ENCODE measurements at regions not wholly inside any gene's neighbourhood (a gene's known extent, or its start where the extent isn't known, plus 50 kb on each side); places are given as distances from the start of the nearest gene placed in this dataset.
"Not testable (repeated sequence)": the region's sequence is repeated elsewhere in the genome, so short reads cannot be mapped to it uniquely, and the experiment has no call there.

DNA sequence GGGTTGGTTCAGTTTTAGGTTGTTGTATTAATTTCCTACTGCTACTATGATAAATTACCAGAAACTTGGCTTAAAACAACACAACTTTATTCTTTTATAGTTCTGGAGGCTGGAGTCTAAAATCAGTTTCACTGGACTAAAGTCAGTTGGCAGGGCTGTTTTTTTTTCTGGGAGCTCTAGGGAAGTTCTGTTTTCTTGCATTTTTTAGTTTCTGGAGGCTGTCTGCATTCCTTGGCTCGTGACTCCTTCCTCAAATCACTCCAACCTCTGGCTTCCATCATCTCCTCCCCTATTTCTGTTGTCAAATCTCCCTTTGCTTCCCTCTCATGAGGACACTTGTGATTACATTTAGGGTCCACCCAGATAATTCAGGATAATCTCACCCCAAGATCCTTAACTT lies 51.3 kb upstream of the SUB1 start:
- CTCF ChIA-PET = interaction anchor here (0.8 kb wide), 1 partner anchor 56 kb away, joined by 4 read pairs; no protein-coding TSS in a partner anchor
- POLR2A ChIA-PET = interaction anchor here (1.7 kb wide), 1 partner anchor 8 kb away, joined by 8 read pairs; no protein-coding TSS in a partner anchor

DNA sequence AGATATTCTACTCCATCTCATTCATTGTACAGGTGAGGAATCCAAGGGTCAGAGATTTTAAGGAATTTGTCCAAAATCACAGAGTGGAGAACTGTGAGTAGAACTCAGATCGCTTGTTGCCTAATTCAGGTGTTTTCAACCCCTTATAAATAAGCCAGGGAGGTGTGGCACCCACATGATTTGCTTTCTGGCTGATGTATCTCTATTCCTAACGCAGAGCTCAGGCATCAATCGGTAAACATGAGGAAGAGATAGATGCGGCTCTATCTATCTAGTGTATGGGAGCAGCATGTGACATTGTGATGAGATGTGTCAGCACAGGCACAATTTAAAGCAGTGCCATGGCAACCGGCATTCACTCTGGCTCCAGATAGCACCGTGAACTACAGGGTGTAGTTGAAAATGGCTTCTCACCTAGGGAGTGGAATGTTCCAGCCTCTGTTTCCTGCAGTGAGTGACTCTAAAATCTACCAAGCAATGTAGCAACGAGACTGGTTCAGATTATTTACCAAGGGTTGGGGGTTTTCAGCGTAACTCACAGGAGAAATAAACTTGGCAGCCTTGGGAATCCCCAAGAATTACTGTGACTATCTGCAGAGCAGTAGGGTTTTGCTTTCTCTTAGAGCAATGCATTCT lies 53.4 kb upstream of the SUB1 start:
- CTCF ChIA-PET = interaction anchor here (0.8 to 1.8 kb wide), 5 partner anchors 10 to 58 kb away, joined by 3 to 10 read pairs (median 3); no protein-coding TSS in a partner anchor
- POLR2A ChIA-PET = interaction anchor here (0.7 to 1.3 kb wide), 6 partner anchors 50 to 89 kb away, joined by 3 to 8 read pairs (median 5); partner anchors contain the start of genes SUB1 and ZFR

DNA sequence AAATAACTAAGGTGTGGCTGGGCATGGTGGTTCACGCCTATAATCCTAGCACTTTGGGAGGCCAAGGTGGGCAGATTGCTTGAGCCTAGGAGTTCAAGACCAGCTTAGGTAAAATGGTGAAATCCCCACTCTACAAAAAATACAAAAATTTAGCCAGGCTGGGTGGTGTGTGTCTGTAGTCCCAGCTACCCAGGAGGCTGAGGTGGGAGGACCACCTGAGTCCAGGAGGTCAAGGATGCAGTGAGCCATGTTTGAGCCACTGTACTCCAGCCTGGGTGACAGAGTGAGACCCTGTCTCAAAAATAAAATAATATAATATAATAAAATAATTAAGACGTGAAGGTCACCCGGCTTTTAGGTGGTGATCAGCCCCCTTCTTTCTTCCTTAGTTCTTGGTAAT lies 58.0 kb upstream of the SUB1 start:
- POLR2A ChIA-PET, CTCF ChIA-PET: not testable (repeated sequence)

DNA sequence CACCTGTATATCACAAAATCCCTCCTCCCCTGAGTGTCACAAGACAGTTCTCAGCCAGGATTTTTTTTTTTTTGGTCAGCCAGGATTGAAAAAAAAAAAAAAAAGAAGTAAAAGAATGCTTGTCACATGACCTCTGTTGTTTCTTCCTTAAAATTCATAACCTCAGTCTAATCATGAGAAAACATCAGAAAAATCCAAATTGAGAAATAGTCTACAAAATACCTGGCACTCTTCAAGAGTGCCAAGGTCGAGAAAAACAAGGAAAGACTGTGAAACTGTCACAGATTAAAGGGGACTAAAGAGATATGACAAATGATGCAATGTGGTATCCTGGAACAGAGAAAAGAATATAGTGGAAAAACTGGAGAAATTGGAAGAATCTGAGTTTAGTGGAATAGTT lies 58.5 kb upstream of the SUB1 start:
- CTCF ChIA-PET = no interaction called here
- POLR2A ChIA-PET = no interaction called here

DNA sequence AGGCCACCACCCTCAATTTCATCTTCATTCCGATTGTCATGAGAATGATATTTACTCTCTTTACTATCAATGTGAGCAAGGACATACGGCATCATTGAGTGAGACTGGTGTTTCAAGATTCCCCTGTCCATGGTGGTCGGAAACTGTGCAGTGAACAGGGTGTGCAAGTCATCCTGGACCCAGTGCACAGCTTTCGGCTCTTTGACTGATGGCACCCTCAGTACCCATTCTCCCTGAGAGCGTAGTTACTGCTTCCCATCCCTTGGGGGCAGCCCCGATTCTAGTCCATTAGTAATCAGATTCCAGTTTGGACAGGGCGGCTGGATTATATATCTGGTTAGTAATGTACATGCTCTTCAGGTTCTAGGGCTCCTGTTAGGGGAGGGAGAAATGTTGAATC lies 61.7 kb upstream of the SUB1 start:
- POLR2A ChIA-PET = no interaction called here
- CTCF ChIA-PET = no interaction called here

DNA sequence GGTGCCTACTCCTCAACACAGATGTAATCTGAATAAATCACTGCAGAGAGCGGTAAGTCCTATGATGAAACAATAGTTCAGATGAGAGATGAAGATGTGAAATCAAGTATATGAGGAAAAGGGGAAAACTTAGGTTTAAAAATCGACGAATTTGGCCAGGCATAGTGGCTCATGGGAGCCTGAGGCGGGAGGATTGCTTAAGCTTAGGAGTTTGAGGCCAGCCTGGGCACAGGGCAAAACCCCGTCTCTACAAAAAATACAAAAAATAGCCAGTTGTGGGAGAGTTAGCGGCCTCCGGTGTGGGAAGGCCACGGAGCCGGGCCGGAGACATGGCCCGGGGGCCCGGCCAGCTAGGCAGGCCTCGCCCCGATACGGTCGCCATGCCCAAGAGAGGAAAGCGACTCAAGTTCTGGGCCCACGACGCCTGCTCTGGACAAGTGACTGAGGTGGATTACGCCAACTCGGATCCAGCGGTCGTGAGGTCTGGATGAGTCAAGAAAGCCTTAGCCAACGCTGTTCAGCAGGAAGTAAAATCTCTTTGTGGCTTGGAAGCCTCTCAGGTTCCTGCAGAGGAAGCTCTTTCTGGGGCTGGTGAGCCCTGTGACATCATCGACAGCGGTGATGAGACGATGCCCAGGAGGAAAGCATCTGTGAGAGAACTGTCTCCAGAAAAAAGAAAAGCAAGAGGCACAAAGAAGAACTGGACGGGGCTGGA lies 62.8 kb upstream of the SUB1 start:
- ChIA-PET POLR2A (no interaction called here), CTCF (interaction anchor here (1.5 kb wide), 1 partner anchor 28 kb away, joined by 3 read pairs; no protein-coding TSS in a partner anchor)

DNA sequence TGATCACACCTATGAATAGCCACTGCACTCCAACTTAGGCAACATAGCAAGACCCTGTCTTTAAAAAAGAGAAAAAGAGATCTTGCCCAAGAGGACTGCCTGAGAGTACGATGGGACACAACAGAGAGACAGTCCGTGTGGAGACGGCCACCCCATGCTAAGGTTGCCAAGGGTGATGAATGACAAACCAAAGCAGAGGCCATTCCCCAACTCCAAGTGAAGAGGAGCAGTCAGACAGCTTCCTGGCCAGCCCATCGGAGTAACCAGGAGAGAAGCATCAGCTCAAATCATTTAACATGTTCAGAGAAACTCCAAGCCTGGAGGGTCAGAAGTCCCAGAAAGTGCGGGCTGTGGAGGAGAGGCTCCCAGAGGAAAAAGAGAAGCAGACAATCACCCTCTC lies 63.9 kb upstream of the SUB1 start:
- CTCF ChIA-PET = interaction anchor here (1.5 kb wide), 1 partner anchor 27 kb away, joined by 3 read pairs; no protein-coding TSS in a partner anchor

DNA sequence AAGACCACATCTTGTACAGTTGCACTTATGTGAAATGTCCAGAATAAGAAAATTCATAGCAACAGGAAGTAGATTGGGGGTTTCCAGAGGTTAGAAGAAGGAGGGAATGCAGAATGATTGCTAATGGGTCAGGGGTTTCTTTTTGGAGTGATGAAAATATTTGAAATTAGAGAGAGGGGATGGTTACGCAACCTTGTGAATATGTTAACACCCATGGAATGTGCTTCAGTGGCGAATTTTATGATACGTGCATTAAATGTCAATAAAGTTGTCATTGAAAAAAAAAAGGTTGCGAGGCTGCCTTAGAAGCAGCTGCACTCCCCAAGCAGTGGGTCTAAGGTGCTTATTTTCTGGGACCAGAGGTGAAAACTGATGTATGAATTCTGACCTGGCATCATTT lies 64.4 kb upstream of the SUB1 start:
- CTCF ChIA-PET = interaction anchor here (1.5 kb wide), 1 partner anchor 27 kb away, joined by 3 read pairs; no protein-coding TSS in a partner anchor

More for the DNA sequence above, 63.9 kb upstream of the SUB1 start:
- POLR2A ChIA-PET = no interaction called here

DNA sequence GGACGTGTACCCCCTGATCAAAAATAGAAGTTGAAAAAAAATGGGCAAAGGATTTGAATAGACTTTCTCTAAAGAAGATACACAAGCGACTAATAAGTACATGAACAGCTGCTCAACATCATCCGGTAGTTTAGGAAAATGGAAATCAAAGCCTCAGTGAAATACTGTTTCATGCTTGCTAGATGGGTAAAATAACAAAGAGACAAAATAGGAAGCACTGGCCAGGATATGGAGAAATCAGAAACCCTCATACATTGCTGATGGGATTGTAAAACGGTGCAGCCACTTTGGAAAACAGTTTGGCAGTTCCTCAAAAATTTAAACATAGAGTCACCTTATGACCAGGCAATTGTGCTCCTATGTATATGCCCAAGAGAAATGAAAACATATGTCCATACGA lies 65.0 kb upstream of the SUB1 start:
- ChIA-PET POLR2A (no interaction called here), CTCF (no interaction called here)

More for the DNA sequence above, 64.4 kb upstream of the SUB1 start:
- POLR2A ChIA-PET = no interaction called here

DNA sequence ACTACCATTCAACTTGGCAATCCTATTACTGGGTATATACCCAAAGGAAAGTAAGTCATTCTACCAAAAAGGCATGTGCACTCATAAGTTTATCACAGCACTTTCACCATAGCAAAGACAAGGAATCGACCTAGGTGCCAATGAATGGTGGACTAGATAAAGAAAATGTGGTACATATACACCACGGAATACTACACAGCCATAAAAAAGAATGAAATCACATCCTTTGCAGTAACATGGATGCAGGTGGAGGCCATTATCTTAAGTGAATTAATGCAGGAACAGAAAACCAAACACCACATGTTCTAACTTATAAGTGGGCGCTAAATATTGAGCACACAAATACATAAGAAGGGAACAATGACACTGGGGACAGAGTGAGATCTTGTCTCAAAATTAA lies 65.8 kb upstream of the SUB1 start:
- CTCF ChIA-PET = no interaction called here
- POLR2A ChIA-PET = interaction anchor here (0.7 kb wide), 1 partner anchor 23 kb away, joined by 5 read pairs; no protein-coding TSS in a partner anchor

DNA sequence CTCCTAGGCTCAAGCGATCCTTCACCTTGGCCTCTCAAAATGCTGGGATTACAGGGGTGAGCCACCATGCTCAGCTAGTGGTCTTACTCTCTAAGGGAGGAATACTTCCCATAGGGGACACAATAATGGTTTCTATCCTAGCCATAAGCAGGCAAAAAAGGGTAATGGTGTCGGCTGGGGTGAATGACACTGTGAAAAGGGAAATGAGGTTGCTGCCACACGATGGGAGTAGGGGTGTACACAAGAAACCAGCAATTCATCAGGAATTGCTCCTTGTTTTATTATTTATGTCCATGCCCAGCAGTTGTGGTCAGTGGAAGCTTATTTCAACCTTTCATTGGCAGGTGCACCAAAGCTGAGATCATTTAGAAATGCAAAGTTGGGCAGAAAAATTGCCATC lies 70.3 kb upstream of the ZFR start:
- ChIA-PET CTCF (no interaction called here), POLR2A (no interaction called here)

DNA sequence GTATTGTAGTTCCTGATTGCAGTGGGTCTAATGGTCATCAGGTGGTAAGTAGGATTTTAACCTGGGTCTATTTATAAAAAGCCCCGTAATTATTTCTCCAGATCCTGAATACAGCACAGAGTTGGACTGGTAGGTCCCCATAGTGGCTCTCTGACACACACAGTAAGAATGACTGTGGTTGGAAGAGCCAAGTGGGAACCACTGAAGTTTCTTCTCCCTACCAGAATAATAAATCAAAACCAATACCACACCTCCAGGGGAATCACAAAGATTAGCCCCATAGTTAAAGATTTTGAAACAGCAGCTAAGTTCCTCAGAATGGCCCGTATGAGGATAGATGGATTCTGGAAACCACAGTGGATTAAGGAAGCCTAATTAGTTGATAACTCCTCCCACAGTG lies 68.4 kb upstream of the ZFR start:
- POLR2A ChIA-PET = no interaction called here
- CTCF ChIA-PET = no interaction called here

DNA sequence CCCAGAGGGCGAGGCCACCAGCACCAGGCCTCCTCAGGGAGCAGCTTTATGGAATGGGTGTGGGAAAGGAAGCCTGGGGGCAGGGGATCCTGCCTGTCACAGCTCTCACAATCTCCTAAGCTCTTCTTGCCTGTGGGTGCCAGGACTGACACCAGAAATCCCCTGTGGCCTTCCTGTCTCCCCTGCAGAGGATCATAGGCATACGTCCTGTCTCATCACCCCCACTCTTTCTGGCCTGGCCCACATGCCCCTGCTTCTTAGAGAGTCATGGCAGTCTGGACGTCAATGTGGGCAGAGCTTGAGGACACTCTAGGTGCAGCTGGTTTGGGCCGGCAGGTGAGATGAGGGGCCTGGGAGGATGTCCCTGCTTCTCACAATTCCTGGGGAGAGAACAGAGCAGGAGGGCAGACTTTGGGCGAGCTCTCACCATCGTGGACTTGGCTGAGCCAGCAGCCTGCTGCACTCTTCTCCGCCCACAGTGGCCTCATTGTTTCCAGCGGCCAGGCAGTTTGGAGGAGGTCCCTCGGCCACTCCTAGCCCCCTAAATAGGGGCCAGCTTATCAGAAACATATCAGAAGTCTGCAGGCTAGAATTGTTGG lies 67.3 kb upstream of the ZFR start:
- ChIA-PET CTCF (interaction anchor here (0.6 to 2.2 kb wide), 2 partner anchors 22 to 200 kb away, joined by 3 to 6 read pairs; no protein-coding TSS in a partner anchor), POLR2A (interaction anchor here (0.5 kb wide), 1 partner anchor 57 kb away, joined by 3 read pairs; no protein-coding TSS in a partner anchor)

DNA sequence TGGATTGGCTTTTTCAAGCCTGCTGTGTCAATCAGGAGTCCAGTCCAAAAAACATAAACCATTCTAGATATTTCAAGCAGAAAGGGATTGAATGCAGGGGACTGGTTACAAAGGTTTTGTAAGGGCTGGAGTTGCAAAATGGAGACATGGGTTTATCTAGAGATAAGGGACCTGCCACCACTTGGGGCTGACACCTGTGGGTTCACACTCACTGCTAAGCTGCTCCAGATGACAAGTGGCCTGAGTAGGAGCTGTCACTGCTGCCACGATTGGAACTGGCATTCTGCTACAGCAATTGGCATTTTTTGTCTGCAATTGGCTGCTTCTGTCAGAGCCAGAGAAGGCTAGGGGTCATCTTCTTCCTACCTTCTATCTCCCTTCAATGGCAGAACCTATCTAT lies 66.3 kb upstream of the ZFR start:
- CTCF ChIA-PET = interaction anchor here (2.2 kb wide), 1 partner anchor 21 kb away, joined by 6 read pairs; no protein-coding TSS in a partner anchor

DNA sequence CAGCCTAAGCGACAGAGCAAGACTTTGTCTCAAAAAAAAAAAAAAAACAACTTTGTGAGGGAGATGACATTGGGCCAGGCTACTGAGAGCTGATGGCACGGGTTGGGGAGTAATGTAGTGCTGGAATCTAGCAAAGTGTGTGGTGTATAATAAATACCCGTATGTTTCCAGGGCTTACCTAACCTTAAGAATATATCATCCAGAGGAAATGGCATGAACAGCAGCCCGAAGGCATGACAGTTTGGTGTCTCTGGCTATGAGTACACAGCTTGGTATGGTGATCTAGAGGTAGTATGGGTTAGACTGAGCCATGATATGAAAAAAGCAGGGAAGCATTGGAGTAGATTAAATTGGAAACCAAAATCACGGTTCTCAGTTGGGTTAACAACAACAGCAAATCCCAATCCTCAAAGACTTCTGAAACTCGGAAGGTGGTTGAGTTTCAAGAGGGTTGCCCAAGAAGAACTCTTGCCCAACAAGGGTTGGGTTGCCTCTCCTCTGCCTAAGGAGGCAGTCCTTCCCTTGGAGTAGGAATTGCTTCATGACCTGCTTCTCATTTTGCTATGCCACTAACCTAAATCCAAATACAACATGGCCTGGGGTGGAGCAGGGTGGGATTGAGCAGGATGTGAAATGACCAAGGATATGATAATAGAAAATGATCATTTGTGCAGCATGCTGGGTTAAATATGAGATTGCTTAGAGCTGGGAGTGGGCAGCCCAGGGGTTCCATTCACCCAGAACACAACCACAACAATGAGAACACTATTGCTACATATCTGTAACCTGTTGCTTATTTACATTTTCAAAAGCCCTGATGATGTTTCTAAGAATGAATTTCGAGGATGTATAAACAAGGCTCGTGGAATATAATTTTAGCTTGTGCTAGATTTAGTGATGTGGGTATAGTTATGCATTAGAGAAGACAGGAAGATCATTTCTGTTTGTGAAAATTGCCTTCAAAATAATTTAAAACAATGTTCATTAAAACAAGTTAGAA lies 64.6 kb upstream of the ZFR start:
- POLR2A ChIA-PET = no interaction called here
- CTCF ChIA-PET = interaction anchor here (0.8 kb wide), 1 partner anchor 10 kb away, joined by 3 read pairs; no protein-coding TSS in a partner anchor

More for the DNA sequence above, 66.3 kb upstream of the ZFR start:
- POLR2A ChIA-PET = no interaction called here

DNA sequence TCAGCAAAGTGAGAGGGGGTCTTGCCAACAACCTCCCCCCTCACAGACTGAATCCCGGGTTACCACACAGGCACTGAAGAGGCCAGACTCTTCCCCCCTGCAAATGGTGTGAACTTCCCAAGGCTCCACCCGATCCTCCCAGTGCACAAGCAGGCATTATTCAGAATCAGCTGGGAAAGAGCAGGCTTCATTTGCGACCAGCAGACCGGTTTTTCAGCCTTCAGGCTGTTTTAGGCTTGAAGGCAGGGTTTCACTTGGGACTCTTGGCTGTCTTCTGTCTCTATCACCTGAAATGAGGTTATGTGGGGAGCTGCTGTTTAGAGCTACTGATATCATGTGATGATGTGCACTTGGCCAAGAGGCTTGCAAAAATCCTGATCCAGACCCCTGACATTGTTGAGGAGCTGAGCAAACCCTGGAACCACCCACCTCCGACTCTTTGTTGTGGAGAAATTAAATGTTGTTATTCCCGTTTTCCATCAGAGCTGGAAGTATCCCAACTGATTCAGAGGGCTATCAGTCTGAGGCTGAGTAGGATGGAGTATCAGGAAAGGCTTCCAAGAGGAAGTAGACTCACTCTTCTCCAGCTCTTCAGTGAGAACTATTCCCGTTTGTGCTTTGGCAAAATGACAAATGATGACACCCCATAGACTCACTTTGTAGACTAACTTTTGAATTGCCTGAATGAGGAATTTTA lies 63.3 kb upstream of the ZFR start:
- ChIA-PET POLR2A (no interaction called here), CTCF (no interaction called here)

DNA sequence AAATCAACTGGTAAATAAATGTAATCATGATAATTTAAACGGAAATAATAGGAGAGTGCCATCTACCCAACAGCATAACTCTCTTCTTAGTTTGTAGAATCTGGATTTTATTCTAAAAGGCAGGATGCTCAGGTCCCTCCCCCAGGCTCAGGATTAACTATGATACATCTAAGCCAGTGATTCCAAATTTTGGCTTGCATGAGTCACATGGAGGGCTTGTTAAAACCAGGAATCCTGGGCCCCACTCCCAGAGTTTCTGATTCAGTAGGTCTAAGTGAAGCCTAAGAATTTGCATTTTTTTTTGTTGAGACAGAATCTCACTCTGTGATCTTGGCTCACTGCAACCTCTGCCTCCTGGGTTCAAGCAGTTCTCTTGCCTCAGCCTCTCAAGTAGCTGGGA lies 62.3 kb upstream of the ZFR start:
- POLR2A ChIA-PET = no interaction called here
- CTCF ChIA-PET = no interaction called here

DNA sequence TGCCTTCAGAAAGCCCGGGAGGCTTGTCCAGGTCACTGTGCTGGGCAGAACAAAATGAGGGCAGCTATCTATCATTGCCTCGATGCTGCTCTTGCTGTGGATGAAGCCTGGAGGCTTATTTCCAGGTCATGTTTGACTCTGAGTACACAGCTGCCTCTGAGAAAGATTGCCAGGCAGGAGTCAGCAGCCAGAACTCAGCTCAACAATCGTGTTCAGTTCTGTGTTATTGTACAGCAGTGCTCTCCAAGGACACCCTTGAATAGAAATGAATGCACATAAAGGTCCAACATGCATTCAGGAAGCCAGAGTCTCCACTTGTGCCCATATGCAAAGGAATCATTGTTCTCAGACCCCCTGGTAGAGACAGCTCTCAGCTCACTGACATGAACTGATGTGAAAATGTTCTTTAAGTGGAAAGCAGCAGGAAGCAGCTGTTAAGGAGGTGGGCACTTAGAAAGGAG lies 61.7 kb upstream of the ZFR start:
- ChIA-PET POLR2A (interaction anchor here (1.0 kb wide), 1 partner anchor 25 kb away, joined by 3 read pairs; no protein-coding TSS in a partner anchor), CTCF (interaction anchor here (0.9 kb wide), 1 partner anchor 16 kb away, joined by 3 read pairs; no protein-coding TSS in a partner anchor)

Measured in activated CD8-positive, alpha-beta memory T cell treated with anti-CD3 and anti-CD28 coated beads for 36 hours (primary cell).